NCI-H146 (cell line): ENCODE measurements at regions not wholly inside any gene's neighbourhood (a gene's known extent, or its start where the extent isn't known, plus 50 kb on each side); places are given as distances from the start of the nearest gene placed in this dataset.
"Not testable (repeated sequence)": the region's sequence is repeated elsewhere in the genome, so short reads cannot be mapped to it uniquely, and the experiment has no call there.

Source experiments
- DNase-seq: peaks from one replicate; lab custom pipeline; 2025; lab: John Stamatoyannopoulos, UW

DNA sequence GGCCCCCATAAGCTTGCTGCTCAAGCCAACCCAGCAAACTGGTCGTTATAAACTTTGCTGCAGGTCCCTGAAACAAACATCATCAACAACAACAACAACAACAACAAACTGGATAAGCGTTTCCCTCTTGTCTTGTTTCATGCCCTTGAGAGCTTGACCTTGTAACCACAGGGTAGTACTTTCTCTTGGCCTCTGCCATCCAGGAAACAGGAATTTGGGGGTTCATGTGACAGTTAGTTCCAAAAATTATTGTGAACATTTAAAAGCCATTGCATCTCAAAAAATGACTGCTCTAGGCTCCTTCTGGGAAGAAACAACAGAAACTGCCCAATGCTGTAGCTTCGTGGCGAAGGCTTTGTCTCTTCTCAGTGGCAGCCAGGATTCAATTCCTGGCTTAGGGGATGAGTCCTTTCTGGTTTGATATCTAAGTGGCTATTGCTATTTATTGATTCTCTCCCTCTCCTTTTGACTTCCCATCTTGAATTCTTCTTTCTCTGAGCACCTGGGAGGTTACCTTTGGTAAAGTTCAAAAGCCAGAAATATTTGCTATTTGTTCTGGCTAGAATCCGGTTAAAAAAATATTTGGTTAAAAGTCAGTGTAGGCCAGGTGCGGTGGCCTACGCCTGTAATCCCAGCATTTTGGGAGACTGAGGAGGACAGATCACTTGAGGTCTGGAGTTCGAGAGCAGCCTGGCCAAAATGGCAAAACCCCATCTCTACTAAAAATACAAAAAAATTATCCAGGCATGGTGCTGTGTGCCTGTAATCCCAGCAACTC, 52.0 kb upstream of the CPM start:
- DNase-seq: no peak

DNA sequence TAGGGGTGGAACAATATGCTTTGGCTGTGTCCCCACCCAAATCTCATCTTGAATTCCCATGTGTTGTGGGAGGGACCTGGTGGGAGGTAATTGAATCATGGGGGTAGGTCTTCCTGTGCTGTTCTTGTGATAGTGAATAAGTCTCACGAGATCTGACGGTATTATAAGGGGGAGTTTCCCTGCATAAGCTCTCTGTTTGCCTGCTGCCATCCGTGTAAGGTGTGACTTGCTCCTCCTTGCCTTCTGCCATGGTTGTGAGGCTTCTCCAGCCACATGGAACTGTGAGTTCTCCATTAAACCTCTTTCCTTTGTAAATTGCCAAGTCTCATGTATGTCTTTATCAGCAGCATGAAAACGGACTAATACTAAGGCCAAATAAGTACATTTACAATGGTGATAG, 64.6 kb upstream of the CPM start:
- DNase-seq: not testable (repeated sequence)

DNA sequence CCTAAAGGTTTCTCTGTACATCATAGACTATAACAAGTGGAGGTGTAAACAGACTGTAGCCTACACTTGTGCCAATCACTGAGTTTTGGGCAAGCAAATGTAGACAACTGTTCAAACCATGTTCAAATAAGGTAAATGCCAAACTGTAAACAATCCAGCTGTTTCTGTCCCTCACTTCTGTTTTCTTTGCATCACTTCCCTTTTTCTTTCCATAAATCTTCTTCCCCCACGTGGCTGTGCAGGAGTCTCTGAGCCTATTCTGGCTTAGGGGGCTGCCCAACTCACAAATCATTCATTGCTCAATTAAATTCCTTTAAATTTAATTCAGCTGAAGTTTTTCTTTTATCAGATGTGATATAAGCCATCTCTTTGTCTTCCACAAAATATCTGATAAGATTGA, 65.1 kb upstream of the CPM start:
- DNase-seq: no peak

DNA sequence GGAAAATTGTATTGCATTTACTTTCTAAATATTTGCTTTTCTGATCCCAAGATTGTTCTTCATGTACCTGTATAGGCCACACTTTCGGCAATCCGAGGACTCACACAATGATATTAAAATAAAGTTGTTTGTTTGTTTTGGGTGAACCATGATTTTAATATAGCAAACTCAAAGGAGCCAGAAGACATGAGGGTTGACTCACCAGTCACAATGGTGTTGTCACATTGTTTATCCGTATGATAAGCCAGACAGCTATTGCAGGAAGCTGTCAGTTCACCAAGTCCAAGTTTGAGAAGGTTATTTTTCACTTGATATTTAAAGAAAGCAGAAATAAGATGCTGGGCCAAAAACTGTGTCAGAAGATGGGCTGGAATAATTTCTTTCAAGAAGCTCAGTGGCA, 67.1 kb upstream of the CPM start:
- DNase-seq: no peak

DNA sequence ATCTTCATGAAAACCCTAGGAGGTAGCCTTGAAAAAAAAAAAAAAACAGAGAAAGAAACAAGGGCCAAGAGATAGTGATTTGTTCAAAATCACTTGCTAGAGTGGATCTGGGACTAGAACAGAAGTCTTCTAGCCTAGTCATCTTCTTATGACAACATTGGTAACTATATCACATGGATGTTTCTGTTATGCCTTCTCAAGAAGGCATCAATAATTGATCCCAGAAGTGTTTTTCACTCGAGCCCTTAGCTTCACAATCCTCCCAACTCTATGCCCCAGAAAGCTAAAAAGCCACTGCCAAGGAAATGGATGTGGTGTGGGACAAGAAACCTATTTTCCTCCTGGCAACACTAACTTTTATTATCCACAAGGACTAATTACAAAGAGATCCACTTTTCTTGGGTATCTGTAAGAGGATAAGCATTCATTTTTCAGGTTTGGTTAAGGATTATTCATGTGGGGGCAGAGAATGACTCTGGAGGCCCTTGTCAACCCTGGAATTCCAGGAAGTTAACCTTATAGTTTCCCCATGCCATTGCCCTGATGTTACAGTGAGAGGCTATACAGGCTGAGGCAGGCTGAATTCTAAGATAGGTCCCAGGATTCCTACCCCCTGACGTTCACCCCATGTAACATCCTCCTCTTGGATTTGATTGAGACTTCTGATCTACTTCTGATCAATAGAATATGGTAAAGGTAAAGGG, 67.7 kb upstream of the CPM start:
- no peak for DNase-seq

DNA sequence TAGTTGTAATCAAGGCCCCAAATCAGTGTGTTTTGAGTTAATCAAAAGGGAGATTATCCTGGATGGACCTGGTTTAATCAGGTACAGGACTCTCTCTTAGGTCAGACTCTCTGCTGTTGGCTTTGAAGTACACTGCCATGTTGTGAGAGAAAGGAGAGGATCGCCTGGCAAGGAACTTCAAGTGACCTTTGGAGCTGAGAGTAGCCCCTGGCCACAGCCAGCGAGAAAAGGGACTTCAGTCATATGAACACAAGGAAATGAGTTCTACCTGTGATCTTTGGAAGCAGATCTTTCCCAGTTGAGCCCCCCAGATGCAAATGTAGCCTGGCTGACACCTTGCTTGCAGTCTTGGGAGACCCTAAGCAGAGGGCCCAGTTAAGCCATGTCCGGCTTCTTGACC, 68.3 kb upstream of the CPM start:
- no peak for DNase-seq

DNA sequence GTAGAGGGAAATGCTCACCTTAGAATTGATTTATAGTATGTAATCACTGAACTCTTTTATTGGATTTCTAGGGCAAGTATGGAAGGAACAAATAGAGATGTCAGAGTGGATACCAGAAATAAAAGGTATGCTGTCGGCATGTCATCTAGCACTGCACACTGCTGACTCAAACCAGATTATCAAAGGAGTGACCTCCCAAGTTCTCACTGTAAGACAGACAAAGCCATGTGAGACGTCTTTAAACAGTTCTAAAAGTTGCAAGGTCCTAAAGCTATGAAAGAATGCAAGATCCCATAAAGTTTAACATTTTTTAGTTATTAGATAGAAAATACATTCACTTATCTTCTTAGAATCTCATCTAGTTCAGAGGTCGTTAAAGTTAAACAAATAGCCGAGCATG, 70.0 kb upstream of the CPM start:
- DNase-seq: no peak

DNA sequence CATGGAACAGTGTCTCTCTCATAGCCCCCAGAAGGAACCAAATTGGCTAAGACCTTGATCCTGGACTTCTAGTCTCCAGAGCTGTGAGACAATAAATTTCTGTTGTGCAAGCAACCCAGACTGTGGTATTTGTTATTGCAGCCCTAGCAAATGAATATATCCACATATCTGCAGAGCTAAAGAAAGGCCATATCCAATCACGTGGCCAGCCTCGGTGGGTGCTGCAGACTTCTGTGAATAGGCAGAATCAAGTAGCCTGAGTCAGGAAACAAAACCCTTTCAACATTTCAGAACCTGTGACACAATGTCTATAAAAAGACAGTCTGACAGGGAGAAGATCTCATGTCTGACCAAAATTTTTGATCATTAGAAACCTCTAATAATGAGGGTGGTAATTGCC, 71.0 kb upstream of the CPM start:
- DNase-seq: no peak

DNA sequence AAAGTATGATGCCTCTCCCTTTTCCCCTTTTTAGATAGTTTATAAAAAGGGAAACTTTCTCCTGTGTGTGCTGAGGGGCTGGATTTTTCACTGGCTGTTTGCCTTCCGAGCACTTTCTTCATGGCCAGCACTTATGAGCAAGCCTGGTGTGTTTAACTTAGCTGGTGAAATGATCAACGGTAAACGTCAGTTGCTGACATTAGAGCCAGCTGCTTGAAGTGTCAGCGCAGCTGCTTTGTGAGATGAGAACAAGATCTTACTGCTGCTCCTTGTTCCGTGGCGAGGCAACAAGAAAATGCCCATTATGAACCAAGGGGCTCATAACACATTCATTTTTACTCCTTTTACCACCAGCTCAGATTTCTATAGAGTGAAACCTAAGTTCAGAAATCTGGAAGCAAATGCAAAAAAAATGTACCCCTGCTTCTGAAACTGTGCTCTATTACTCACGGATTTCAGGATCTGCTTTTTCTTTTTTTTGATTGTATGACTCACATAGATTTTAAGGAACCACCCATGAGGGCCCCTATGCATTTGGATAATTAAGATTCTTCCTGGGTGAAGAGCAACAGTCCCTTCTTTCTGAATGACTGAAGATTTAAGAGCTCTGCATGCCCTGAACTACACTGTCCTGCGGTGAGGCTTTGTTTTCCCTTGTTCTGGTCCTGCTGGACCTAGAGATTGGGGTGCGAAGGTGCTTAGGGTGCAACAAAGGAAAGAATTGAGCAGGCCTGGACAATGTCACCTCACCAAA, 74.3 kb upstream of the CPM start:
- DNase-seq: no peak

DNA sequence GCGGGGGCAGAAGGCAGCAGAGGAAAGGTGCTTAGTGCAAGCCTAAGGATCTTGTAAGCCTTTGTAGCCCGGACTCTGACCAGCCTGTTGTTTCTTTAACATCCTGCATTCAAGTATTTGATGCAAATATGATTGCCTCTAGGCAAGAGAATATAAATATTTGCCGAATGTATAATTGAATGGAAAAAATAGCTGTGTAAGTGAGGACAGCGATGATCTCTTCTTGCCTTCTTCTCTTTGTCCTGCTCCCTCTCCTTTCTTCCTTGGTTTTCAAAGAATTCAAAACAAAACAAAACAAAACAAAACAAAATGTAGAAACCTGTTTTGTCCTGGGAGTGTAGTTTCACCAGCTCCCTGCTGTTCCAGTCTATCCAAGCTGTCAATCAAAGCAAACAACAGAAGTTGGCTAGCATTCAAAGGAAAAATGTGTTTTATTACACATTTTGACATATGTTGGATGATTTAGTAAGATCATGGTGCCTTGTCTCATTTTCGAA, 74.9 kb upstream of the CPM start:
- DNase-seq: no peak

DNA sequence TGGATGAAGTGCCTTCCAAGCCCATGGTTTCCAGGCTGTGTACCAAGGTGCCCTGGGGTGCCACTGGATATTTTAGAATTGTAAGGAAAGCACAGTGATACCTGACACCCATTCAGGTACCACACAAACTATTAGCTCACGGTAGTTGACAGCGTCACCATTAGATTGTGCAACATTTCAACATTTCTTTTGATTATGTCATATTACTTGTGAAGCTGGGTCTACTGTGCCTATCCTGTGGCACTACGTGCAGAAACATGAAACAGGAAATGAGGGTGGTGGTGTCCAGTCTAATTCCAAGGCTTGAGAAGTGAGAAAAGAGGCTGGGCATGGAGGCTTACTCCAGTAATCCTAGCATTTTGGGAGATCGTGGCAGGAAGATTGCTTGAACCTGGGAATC, 75.5 kb upstream of the CPM start:
- no peak for DNase-seq

DNA sequence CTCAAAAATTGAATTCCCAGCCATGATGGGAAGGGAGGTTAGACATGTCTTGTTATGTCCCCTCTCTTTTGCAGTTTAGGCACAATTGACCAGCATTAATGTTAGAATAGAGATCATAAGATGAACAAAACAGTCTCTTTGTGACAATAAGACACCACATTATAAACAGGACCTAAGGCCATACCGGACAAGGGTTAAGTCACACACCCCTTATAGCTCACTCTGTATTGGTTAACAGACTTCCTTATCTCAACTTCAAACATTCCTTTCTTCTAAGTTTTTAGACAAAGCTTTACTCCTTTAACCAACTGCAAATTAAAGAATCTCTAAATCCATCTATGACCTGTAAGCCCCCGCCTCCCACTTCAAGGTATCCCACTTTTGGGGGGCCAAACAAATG, 81.1 kb upstream of the CPM start:
- no peak for DNase-seq

DNA sequence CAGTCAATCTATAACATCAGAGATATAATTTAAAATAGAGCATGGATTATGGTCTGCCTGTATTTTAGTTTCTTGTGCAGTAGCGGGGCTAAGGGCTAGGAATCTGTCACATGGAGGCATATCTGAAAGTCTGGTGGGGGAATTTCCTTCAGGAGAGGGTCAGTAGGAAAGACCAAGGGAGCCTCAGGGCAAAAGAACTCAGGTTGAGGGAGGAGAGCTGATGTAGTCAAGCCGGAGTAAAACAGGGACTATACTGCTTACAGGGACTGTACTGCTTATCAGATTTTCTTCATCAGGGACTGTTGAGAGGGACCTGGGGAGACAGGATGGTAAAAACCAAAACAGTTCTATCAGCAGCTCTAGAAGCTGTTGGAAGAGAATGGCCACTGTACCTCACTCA, 82.0 kb upstream of the CPM start:
- no peak for DNase-seq

DNA sequence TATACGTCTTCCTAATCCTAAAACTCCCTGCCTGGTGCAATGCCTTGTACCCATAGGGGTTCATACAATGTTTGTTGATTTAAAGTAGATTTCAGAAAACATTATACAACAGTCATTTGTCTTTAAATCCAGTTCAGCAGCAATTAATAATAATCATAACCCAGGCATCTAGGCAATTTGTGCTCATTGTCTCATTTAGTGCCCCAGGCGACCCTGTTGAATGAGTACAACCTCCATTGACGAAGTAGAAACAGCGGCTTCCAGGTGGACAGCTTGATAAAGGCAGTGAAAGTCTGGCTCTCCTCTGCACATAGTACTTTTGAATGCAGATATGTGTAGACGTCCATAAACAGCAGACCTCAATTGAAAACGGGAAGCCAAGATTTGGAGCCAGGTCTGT, 82.9 kb upstream of the CPM start:
- DNase-seq: no peak

DNA sequence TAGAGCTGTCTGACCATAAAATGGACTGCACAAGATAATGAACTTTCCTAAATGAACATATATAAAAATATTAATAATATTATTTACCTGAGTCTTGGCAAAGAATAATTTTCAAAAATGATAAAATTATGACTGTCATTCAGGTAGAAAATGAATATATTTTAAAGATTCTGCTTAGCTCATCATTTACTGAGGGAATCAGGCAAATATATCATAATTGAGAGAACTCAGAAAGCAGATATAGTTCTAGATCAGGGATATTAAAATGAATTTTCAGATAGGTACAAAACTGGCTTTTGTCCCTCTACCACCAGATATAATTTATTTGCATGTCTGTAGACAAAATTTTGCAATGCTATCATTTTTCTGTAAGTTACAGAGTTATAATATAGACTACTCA, 86.1 kb upstream of the CPM start:
- no peak for DNase-seq

DNA sequence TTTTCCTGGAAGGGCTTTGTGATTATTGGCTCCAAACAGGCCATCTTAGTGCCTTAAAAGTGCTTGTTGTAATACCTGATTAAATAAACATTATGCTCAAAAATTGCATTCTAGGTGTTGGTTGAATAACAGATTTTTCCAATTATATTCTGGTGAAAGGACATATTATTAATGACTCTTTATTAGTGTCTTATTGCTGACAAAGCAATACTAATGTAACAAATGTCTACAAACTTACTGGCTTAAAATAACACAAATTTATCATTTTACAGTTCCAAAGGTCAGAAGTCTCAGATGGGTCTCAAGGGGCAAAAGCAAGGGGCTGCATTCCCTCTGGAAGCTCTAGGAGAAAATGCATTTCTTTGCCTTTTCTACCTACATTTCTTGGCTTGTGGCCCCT, 86.9 kb upstream of the CPM start:
- DNase-seq: no peak

DNA sequence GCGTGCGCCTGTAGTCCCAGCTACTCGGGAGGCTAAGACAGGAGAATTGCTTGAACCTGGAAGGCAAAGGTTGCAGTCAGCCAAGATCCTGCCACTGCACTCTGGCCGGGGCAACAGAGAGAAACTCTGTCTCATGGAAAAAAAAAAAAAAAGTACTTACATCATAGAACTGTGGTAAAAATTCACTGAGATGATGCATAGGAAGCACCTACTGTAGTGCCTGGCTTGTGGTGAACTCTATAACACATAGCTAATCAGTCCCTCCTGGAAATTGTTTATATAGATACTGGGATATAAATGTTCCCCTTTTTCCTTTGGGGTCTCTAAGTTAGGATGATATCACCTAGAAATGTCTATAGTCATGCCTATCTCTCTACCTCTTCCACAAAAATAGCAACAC, 89.7 kb upstream of the CPM start:
- DNase-seq: no peak

DNA sequence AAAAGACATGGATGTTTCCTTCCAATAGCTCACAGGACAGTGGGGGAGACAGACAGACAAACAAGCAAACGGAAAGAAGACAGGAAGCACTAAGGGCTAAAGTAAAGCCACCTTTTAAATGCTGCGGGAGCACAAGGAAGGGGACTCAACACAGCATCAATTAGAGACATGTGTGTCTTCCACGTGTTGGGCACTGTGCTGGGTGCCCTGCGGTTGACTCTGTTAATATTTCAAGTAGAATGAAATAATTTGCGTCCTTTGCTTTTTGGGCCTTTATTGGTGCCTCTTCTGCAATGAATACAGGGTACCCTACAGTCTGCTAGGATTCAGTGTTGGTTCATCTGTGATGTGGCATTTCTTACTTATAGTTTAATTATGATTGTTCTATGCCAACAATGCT, 90.9 kb upstream of the CPM start:
- no peak for DNase-seq

DNA sequence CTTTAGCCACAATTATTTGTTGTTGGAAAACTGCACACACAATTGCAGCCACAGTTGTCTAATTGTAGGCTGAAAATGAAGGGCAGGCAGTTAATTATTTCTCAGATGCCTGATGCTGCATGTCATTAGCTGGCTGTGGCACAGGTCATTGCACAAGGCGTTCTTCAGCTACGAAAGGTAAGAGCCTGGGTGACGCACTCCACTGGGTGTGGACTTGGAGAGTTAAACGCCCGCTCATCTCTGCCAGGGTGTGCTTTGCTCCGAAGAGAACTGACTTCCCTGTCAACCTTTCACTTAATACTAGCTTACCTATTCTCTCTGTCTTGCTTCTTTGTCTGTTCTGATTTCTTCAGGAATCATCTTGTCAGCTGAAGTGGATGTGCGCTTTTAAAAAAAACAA, 91.4 kb upstream of the CPM start:
- DNase-seq: no peak

DNA sequence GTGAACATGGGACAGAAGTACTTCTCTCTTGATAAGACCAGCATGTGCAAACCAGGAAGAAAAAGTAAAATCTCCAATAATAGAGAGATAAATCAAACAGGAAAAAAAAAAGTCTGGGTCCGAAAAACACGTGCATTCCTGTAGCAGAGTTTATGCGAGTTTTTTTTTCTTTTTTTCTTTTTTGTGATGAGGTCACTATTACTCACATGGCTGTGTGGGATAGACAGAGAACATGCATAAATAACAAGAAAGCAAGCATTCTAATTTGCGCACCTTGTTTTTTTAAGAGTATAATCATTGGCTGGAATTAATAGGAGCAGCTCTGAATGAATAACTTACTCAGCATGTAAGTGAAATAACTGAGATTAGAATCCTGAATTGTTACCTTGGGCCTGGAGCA, 91.9 kb upstream of the CPM start:
- DNase-seq: no peak

DNA sequence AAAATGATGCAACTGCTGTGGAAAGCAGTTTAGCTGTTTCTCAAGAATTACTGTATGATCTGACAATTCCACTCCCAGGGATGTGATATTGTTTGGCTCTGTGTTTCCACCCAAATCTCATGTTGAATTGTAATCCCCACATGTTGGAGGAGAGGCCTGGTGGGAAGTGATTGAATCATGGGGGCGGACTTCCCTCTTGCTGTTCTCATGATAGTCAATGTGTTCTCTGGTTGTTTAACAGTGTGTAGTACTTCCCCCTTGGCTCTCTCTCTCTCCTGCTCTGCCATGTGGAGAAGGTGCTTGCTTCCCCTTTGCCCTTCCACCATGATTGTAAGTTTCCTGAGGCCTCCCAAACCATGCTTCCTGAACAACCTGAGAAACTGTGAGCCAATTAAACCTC, 93.4 kb upstream of the CPM start:
- no peak for DNase-seq

DNA sequence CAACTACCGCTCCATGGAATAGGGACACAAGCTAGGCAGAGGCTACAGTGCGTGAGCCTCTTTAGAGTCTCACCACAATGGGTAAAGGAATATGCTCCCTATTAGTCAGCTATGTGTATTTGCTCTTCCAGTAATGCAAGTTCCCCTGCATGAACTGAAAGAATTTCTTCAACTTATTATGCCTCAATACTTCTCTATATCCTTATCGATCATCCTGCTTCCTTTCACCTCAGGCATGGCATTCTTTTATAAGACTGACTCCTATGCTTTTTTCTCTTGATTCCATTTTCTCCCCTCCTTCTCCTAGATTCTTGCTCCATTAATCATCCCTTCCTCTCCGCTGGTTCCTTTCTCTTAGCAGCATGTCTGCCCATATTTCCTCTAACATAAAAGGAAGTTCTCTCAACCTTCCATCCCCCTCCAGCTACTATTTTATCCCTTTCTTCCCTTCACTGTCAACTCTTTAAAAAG, 94.5 kb upstream of the CPM start:
- DNase-seq: no peak
